ENCODE measurements at regions not wholly inside any gene's neighbourhood (a gene's known extent, or its start where the extent isn't known, plus 50 kb on each side); places are given as distances from the start of the nearest gene placed in this dataset.
"Not testable (repeated sequence)": the region's sequence is repeated elsewhere in the genome, so short reads cannot be mapped to it uniquely, and the experiment has no call there.

GRCh38 chr1:222177496-222177895 is 370.4 kb downstream of the HHIPL2 start:
- not testable (repeated sequence) for TF ChIP-seq ZNF274 (IDR thresholded peaks at IDR 0.05; ENCODE audit: low read depth, low read length); YY1 (IDR thresholded peaks at IDR 0.05; ENCODE audit: insufficient read depth, insufficient read length)

Measured in NT2/D1 (cell line).